GM18858 (cell line): ENCODE measurements at regions not wholly inside any gene's neighbourhood (a gene's known extent, or its start where the extent isn't known, plus 50 kb on each side); places are given as distances from the start of the nearest gene placed in this dataset.

Experiments
- ATAC-seq: cut with Tn5 transposase; IDR thresholded peaks from one replicate; pipeline ENCODE4 v1.9.1; 2021; ENCODE audit not compliant: unreplicated experiment

DNA sequence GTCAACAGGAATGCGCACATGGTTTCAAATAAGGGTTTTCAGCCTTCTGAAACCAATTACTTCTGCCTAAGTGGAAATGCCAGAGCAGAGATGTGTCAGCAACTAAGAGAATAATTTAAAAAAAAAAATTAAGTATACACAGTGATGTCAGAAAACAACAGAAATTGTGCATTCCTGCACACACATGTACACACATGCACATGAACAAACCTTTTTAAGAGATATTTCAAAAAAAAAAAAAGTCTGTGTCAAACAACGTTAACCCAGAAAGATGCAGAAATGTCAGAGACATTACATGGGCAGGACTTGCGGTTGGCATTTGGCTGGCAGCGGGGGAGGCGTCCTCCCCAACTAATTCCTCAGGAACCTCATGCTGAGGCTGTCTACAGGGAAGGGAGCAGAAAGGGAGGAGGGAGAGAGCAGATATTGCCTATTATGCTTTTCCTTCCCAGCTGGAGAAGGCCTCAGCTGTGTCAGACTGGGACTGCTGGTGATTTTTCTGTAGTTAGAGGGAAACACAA lies 536.9 kb upstream of the WWC1 start:
- no peak for ATAC-seq

DNA sequence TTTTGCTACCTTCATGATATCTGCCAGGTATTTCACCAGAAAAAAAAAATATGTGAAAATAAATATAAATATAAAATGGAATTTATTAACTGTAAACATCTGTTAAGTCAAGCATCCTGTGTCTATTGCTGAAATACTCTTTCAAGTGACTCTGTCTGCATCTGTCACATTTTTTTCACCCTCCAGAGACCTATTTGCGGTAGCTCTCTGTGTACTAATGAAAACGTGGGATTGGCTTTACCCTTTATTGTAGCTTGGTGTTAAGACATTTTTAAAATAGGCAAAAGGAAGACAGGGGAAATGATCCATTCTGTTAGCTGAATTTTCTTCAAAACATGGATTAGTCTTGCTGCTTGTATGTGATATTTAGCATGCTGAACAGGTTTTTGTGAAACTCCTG lies 536.0 kb upstream of the WWC1 start:
- no peak for ATAC-seq

DNA sequence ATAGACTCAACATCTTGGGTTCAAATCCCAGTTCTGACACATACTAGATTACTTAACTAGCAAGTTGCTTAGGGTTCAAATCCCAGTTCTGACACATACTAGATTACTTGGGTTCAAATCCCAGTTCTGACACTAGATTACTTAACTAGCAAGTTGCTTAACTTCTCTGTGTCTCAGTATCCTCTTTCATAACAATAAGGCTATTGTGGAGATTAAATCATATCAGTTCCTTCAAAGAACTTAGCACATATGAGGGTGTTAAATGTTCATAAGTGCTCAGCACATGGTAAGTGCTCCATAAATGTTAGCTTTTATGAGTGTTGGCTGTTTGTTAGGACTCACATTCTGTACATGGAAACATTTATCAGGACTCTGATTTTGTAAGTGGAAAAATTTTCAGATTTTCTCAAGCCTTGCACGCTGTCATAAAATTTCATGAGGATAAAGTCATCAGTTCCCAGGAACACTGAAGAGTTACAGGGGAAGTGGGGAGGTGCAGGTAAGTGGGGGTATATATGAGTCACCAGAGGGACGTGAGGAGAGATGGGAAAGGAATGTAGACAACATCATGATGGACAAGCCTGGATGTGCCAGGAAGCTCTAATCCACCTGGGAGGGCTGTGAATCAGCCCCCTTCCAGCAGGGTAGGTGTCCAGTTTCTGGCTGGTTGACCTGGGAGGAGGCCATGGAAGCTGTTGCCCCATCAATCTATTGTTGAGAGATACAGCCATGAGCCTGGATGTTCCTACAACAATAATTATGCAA lies 532.2 kb upstream of the WWC1 start:
- no peak for ATAC-seq

DNA sequence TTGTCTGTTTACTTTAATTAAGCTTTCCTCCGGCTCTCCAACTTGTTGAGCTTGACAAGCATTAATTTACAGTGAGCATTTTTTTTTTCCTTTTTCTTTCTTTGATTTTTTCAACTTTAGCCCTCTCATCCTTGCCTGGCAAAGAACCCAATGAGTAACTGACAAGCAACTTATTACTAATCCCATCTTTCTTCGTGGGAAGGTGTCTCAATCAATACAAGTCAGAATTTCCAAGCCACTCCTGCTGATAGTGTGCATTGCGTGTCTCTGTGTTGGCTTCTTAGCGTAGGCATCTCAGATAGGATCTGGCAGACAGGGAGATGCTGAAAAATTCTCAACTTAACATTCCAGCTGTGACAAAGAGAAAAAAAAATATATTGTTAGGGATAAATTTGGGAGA lies 527.7 kb upstream of the WWC1 start:
- no peak for ATAC-seq

DNA sequence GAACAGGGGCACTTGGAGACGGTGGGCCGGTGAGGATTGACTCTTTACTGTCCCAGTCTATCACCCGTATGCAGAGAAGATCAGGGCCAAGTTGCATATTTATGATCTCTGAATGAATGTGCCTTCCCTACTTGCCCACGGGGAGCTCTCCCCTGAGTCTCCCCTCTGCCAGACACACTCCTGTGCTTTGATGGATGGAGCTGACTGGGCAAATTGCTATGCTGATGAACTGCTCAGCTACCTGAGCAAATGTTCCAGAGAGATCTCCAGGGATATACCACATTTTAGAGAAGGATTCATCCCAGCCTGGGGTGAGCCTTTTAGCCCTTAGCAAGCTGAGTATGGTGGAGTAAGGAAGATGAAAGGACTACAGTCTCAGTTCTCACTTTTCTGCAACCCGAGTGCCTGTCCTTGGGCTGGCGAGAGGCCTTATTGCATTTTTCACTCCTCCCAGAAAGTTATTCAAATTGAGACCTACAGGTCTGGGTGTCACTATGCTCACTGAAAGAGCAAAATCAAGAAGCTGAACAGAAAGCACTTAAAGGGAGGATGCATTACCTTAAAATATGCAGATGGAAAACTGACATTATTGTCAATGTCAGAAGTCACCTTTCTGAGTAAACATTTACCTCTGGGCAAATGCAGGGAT lies 526.7 kb upstream of the WWC1 start:
- no peak for ATAC-seq

DNA sequence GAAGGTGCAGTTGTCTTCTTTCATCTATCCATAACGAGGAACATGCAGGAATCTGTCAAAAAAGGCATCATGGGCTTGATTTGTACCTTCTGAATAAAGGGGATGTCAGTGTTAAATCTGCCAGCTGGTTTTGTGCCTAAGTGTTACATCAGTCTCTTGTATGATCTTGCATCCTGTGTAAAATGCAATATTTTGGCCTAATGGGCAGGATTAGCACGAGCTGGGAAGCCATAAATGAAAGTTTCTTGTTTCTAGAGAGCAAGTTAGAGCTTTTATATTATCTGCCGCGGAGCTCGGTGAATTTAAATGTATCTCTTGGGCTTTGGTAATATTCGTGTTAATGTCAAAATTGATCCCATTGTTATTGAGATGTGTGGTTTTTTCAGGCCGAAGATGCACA lies 526.1 kb upstream of the WWC1 start:
- no peak for ATAC-seq

DNA sequence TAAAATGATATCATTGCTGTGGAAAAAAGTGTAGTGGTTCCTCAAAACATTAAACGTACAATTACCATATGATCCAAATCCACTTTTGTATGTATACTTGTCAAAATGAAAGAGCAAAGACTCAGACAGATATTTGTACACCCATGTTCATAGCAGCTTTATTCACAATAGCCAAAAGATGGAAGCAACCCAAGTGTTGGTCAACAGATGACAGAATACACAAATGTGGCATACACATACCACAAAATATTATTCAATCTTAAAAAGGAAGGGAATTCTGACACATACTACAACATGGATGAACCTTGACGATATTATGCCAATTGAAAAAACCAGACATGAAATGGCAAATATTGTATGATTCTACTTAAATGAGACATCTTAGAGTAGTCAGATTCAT lies 524.5 kb upstream of the WWC1 start:
- no peak for ATAC-seq

DNA sequence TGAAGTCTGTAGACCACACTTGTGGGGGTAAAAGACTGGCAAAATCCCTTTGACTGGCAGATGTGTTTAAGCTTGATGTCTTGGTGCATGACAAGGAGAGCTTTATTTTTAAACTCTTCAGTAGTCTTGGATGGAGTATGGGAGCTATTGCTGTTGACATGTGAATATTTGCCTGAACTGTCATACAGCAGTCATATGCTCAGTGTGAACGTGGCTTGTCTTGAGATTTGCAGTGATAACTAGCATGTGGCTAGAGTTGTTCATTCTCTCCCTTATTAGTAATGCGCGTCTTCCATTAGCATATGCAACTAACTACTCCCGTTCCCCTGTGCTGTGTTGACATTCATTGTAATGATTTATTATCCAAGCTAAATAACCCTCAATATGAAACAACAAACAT lies 523.6 kb upstream of the WWC1 start:
- no peak for ATAC-seq

DNA sequence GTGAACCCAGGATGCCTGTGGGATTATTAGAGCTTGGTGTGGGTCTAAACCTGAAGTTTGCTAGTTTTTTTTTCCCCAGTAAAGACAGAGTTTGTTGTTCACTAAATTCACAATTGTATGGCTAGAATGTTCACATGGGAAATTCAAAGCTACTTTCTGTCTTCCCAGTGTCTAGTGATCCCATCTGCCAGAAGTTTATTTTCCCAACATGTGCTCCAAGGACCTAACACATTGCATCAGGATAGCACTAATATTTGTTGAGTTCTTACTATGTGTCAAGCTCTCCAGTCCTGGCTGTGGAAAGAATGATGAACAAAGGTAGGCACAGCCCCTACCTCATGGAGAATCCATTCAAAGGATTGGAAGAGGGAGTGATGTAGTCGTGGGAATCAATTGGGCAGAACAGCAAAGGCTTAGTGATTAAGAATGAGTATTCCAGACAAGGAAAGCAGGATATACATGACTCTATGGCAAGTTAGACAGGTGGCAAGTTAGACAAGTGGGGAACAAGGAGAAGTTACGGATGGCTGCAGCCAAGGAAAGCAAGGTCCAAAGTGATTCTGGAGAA lies 521.5 kb upstream of the WWC1 start:
- no peak for ATAC-seq

DNA sequence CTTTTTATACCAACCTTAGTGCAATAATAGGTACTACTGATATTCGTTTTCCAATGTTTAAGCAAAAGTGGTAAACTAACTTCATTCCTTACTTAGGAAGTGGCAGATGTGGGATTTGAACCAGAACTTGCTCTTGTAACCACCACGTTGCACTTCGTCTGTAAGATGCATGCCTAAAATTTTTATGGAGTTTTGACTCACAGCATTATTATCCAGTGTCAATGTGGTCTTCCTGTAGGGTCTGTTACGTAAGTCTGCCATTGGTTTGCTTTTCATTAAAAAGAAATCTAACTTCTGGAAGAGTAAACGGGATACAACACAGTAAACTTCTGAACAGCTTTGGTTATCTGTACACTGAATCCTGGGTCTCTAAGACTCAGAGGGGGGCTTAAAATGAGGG lies 521.0 kb upstream of the WWC1 start:
- ATAC-seq, result no peak

DNA sequence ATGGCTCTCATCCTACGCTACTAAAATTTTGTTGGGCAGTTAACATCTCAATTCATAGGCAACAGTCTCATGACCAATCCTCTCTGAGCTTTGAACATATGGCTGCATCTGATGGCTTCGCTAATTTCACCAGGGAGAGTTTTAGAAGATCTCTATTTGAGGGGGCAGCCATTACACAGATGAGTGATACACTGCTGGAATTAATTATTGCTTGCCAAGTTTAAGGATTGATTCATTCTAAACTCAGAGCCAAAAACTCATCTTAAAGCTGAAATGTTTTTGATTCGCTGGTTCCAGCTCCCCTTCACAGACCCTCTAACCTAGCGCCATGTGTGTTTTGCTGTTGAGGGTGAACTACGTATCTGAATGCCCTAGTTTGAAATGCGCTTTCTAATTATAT lies 519.9 kb upstream of the WWC1 start:
- ATAC-seq, result no peak

DNA sequence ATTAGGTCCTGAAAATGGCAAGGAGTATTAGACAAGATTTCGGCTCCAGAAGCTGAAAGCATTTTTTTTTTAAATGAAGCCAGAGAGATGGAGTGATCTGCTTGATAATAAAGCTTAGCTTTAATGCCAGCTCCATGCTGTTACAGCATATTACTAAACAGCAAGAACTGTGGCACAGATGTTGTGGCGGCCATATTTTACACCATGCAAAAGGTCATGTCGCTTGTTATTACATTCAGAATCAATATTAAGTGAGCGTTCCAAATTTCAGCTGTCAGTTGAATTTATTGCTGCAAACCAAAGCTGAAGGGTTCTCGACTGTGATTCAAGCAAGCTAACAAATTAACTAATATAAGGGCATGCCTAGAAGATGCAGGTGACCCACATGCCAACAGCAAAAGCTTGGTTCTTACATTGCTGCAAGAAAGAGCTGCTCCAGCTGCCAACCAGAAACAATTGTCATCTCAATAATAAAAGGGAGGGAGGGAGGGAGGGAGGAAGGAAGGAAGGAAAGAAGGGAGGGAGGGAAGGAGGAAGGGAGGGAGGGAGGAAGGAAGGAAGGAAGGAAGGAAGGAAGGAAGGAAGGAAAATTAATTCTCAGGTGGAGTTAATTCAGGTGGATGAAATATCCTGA lies 517.7 kb upstream of the WWC1 start:
- ATAC-seq, result no peak

DNA sequence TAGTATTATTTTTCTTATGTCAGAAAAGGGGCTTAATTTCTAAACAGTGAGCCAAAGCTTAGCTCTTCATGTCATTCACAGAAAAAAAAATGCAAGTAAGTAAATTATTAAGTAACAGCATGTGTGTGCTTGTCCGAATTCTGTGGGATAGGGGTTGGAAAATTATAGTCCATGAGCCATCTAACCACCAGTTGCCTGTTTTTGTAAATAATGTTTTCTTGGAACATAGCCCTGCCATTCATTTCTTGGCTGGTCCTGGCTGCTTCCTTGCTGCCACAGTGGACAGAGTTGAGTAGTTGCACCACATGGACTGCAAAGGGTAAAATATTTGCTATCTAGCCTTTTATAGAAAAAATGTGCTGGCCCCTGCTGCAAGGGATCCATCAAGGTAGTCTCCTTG lies 513.7 kb upstream of the WWC1 start:
- ATAC-seq, result no peak

DNA sequence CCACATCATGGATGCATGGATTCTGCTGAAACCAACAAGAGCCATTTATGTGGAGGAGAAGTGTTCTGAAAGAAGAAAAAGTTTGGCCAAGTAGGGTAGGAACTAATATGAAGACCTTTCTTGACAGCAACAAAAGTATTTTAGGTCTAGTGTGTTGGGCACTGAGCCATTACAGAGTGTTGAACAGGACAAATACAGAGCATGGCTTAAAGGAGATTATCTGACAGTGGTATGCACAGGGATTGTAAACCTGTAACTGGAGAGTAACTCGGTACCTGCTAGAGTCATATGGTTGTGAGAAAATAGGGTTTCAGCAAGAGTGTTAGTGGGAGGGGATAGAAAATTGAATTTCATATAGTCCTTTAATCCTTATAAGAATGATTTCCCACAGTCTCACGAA lies 513.2 kb upstream of the WWC1 start:
- ATAC-seq, result no peak

DNA sequence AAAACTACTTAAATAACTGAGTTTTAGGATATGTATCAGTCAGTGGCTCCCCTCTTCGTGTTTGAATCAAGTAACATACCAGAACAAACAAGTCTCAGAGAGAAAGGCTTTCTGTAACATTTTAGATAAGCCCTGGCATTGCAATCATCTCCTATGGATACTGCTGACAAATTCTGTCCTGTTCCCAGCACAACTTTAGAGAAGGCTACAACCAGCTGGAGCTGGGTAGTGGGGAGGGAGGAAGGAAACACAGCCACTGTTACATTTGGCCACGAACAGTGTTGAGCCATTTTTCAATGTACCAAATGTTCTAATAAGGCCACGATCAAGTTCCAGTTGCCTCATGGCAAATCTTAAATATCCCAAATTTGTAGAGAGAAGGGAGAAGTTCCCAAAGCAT lies 511.8 kb upstream of the WWC1 start:
- no peak for ATAC-seq

DNA sequence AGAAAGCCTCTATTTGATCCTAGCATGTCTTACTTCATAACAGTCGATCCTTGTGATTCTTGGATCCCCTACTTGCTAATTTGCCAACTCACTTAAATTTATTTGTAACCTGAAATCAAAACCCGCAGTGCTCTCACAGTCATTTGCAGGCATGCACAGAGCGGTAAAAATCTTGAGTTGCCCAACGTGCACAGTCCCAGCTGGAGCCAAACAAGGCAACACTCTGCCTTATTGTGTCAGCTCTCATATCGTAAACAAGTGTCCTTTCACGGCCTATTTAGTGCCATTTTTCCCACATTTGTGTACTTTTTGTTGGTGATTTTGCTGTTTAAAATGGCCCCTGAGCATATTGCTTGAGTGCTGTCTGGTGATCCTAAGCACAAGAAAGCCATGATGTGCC lies 511.3 kb upstream of the WWC1 start:
- no peak for ATAC-seq

DNA sequence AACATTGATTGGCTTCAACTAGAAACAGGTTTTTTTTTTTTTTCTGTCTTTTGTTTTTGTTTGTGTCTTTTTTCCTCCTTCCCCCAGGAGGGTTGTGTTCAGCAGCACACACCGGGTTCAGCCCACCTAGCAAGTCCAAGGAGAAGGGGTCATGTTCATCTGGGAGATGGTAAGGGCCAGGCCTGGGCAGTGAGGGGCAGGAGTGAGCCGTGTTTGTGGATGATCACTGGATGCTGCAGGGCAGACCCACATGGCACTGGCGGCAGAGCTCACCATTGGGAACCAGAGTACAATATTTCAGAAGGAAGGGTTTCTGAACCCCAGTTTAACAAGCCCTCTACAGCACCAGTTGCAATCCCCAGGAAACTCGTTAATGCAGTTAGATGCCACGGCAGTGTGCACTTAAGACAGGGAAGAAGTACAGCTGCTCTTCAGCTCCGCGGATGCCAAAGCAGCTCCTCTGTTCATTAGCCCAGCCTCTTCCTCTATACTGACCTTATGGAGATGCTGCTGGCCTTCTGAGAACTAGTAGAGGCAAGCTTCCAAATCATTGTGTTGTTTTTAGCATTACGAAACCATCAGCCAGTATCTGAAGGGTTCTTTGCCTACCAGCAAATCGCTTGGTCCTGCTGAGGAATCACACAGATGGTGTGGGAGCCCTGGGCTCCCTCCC lies 508.2 kb upstream of the WWC1 start:
- no peak for ATAC-seq

DNA sequence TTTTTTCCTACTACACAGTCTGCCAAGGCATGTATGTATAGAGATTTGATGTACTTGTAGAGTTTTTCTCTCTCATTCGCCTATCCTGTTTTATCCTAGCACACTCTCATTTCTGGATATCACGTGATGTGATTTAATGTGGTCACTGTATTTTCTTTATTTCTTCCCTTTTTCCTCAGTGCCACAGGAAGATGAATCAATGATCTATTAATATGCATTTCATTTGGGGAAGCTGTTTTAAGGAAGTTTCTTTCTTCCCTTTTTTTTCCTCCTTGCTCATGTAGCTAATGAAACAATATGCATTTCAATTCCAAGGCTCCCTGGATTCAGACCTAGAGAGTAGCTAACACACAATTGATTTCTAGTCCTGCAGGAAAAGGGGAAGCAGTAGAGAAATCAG lies 506.3 kb upstream of the WWC1 start:
- no peak for ATAC-seq

DNA sequence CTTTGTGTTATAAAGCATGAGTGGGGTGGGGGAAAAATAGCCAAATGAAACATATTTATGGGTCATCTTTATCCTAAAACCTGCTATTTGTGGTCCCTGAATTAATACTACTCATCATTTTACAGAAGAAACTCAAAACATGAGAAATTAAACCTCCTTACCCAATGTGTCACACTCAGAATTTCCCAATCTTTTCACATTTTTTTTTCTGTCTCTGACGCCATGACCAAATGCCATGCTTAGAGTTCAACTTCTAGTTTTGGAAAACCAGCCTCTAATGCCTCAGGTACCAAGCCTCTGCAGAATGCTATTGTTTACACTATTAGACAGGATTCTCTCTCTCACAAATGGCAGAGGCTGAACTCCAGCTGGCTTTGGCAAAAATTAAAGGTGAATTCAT lies 505.5 kb upstream of the WWC1 start:
- no peak for ATAC-seq

DNA sequence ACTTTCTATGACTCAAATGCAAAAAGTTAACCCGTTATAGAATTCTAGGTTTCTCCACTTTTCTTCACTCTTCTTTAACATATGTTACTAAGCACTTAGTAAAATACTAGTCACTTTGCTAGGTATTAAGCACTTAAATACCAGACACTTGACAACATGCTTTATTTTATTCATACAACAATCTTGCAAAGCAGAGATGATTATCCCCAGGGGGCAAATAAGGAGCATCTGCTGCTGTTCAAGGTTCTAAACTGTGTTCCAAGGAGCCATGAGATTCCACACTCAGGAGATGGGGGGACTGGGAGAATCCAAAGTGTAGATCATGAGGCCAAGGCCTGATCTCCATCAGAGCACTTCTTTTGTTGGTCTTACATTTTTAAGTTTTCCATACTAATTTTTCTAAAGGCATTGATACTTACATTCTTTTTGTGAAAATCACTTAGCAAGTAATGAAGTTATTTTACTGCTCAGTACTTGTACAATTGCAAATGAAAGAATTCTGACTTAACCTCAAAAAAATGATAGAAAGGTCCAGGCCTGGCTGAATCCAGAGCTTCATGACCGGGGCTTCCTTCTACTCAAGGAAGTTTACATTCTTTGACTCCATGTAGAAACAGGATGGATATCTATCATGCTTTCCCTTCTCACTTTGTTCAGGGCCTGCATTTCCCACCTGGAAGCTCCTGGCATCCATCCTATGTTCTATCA lies 504.4 kb upstream of the WWC1 start:
- no peak for ATAC-seq

DNA sequence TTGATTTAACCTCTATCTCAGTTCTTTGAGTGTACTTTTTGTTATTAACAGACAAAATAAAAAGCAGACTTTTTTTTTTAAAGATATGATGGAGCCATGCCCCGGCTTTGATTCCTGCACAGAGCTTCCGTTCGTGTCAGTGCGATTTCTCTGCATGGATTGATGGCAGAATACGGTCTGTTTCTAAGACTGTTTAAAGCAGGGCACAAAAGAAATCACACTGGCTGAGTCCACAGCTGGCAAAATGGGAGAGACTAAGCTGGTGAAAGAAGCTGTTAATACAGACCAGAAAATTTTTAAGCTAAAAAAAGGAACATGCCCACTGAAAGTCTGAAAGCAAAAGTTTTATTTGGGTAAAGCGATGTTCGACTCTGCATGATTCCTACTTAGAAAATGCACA lies 501.4 kb upstream of the WWC1 start:
- no peak for ATAC-seq
